Omental fat pad (tissue), 3 donors: ENCODE measurements at regions not wholly inside any gene's neighbourhood (a gene's known extent, or its start where the extent isn't known, plus 50 kb on each side); places are given as distances from the start of the nearest gene placed in this dataset.
"Not testable (repeated sequence)": the region's sequence is repeated elsewhere in the genome, so short reads cannot be mapped to it uniquely, and the experiment has no call there.

Experiments
- ATAC-seq: fragments of 150-250 bp; one replicate; pipeline ENCODE4 v1.9.1; 2016; ENCODE audit warnings: mild to moderate bottlenecking, moderate library complexity; ENCODE audit not compliant: low FRiP score
- DNase-seq: peaks from one replicate; pipeline ENCODE4 v3.0.0-alpha.2; 2019; ENCODE audit warnings: low spot score
- TF ChIP-seq, protein P1 (sequence below), 3 donors: fragments of 450-650 bp; IDR thresholded peaks; one replicate each; pipeline ENCODE4 v1.5.1; 2016 to 2017; ENCODE audit warnings: antibody characterized with exemption in 3 of 3, mild to moderate bottlenecking in 3 of 3, moderate library complexity in 2 of 3

DNA sequence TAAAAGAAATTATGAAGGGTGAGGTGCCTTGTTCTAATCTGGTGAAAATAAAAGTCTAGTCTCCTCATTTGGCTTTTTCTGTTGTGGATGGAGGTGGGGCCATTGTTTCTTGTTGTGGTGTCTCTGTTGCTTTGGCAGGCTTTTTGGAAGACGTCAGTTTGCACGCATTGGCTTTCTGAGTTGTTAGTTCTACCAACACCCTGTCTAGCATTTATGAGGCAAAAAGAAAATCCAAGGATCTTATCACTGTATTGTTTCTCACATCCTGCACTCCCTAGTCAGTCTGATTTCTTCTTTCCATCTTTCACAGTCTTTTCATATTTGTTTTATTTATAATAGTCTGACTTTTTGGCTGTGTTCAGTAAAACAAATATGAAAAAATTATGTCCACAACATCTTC, 898.3 kb downstream of the REEP3 start:
- TF ChIP-seq, protein P1, sequence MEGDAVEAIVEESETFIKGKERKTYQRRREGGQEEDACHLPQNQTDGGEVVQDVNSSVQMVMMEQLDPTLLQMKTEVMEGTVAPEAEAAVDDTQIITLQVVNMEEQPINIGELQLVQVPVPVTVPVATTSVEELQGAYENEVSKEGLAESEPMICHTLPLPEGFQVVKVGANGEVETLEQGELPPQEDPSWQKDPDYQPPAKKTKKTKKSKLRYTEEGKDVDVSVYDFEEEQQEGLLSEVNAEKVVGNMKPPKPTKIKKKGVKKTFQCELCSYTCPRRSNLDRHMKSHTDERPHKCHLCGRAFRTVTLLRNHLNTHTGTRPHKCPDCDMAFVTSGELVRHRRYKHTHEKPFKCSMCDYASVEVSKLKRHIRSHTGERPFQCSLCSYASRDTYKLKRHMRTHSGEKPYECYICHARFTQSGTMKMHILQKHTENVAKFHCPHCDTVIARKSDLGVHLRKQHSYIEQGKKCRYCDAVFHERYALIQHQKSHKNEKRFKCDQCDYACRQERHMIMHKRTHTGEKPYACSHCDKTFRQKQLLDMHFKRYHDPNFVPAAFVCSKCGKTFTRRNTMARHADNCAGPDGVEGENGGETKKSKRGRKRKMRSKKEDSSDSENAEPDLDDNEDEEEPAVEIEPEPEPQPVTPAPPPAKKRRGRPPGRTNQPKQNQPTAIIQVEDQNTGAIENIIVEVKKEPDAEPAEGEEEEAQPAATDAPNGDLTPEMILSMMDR (IDR thresholded peaks at IDR 0.05): no peak
- no peak for ATAC-seq
- DNase-seq: no peak

- ATAC-seq (no peak), DNase-seq (no peak)
- TF ChIP-seq, protein P1 (IDR thresholded peaks at IDR 0.05): no peak
Observed at GRCh38 chr10:64426745-64427144, 905.5 kb downstream of the REEP3 start.

DNA sequence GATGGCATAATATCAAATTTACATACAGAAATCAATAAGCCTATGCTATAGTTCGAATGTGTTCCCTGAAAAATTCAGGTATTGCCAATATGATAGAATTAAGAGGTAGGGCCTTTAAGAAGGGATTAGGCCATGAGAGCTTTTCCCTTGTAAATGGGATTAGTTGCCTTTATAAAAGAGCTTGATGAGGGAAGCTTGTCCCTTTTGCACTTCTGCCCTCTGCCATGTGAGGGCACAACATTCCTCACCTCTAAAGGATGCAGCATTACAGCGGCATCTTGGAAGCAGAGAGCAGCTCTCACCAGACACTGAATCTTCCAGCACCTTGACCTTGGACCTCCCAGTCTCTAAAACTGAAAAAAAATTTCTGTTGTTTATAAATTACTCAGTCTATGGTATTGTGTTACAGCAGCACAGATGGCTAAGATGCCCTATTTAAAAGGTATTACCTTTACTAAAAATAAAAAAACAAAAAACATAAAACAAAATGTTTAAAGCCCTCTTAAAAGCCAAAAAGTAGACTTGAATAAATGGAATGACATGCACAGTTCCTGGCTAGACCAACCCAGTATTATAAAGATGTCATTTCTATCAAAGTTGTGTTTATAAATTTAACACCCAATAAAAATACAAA, 909.6 kb downstream of the REEP3 start:
- ATAC-seq: no peak
- TF ChIP-seq, protein P1 (IDR thresholded peaks at IDR 0.05): no peak
- DNase-seq: no peak

- not testable (repeated sequence) for ATAC-seq, DNase-seq
Observed at GRCh38 chr10:64441872-64442271, 920.7 kb downstream of the REEP3 start.

DNA sequence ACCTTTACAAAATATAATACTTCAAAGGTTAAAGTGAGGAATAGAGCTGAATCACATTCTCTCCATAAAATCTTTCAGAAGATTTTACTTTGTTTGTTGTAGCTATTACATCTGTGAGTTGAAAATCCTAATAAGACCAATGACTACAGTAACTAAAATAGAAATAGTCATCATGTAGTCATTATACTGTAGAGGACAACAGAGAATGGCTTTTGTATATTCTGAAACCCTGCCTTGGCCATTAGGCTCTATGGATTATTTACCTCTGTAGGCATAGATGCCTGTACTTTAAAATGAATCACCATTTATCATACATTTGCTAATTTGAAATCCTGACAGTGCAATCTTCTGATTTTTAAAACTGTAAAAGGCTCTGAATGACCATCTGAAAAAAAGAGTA, 923.0 kb downstream of the REEP3 start:
- TF ChIP-seq, protein P1 (IDR thresholded peaks at IDR 0.05): no peak
- no peak for ATAC-seq
- DNase-seq: no peak

- DNase-seq: no peak
- TF ChIP-seq, protein P1 (IDR thresholded peaks at IDR 0.05): no peak
- ATAC-seq: no peak
Observed at GRCh38 chr10:64444564-64444963, 923.4 kb downstream of the REEP3 start.

GRCh38 chr10:64449603-64450002, 928.4 kb downstream of the REEP3 start:
- ATAC-seq: no peak
- TF ChIP-seq, protein P1 (IDR thresholded peaks at IDR 0.05): no peak
- DNase-seq: no peak
